HepG2 (cell line): ENCODE measurements at regions not wholly inside any gene's neighbourhood (a gene's known extent, or its start where the extent isn't known, plus 50 kb on each side); places are given as distances from the start of the nearest gene placed in this dataset.

Experiments
- ATAC-seq: fragments of 200-7000 bp; cut with Tn5 transposase; 3 replicates; pipeline ENCODE4 v1.9.1; 2020; ENCODE audit warnings: mild to moderate bottlenecking, moderate library complexity
- BruUV-seq: library from RNA; stranded (reverse); fragments of 400-500 nt; replicated peaks from 2 replicates; lab custom pipeline; 2021; lab: Mats Ljungman, UMichigan
- CTCF ChIA-PET: fragments of 300-600 bp; formaldehyde crosslinking; extraction: SDS; loops from one replicate; lab custom pipeline; 2021; ENCODE audit warnings: low total read pairs, inconsistent platforms, low intra/inter-chr PET ratio; lab: Yijun Ruan, JAX
- POLR2A ChIA-PET: fragments of 350-600 bp; sonication (Branson Sonifier 250); formaldehyde crosslinking; loops from one replicate; lab custom pipeline; 2020; ENCODE audit warnings: antibody characterized with exemption, inconsistent platforms; lab: Yijun Ruan, JAX
- DNase-seq: peaks from one replicate; pipeline ENCODE4 v3.0.0-alpha.2; 2015; ENCODE audit warnings: low spot score
- FAIRE-seq: peaks from 3 replicates; lab custom pipeline; 2011; peaks lifted over from hg19 to GRCh38; lab: Jason Lieb, UNC
- H2AFZ ChIP-seq: one replicate; pipeline ENCODE4 v1.6.1; 2011; ENCODE audit warnings: low read length, inconsistent platforms
- H3K27ac ChIP-seq: fragments of 300-600 bp; 3 replicates; pipeline ENCODE4 v1.8.0; 2011; ENCODE audit warnings: mixed run types, mild to moderate bottlenecking, mixed read lengths, low read length, inconsistent platforms; ENCODE audit not compliant: insufficient read depth; ENCODE audit errors: extremely low read length
- H3K27me3 ChIP-seq, 2 experiments: fragments of 200-600 bp in 1 of 2; 2 replicates in 1 of 2; 3 replicates in 1 of 2; pipeline versions ENCODE4 v1.6.0 to v1.8.0; 2011; ENCODE audit warnings: low read length in 2 of 2, mild to moderate bottlenecking in 2 of 2, moderate library complexity in 2 of 2, inconsistent platforms in 1 of 2; ENCODE audit not compliant: insufficient read depth in 2 of 2, control insufficient read depth in 1 of 2
- H3K36me3 ChIP-seq, 2 experiments: fragments of 200-600 bp in 1 of 2; replicated peaks in 1 of 2; 2 replicates in 1 of 2; 3 replicates in 1 of 2; pipeline versions ENCODE4 v1.5.1 to v1.8.0; 2011; ENCODE audit warnings: low read length in 2 of 2, inconsistent platforms in 1 of 2; ENCODE audit not compliant: insufficient read depth in 2 of 2, control insufficient read depth in 1 of 2
- H3K4me1 ChIP-seq: 2 replicates; pipeline ENCODE4 v1.5.1; 2012; ENCODE audit warnings: low read length, inconsistent platforms; ENCODE audit not compliant: insufficient read depth
- H3K4me2 ChIP-seq: 2 replicates; pipeline ENCODE4 v1.6.0; 2011; ENCODE audit warnings: low read depth, low read length, inconsistent platforms
- H3K4me3 ChIP-seq, 3 experiments: fragments of 200-600 bp in 1 of 3; sonication (generic), shearing (Covaris generic) in 1 of 3; replicated peaks in 1 of 3; 2 replicates each; pipeline ENCODE4 v1.5.1; 2011 to 2016; ENCODE audit warnings: low read length in 3 of 3, inconsistent platforms in 2 of 3, low read depth in 2 of 3, mild to moderate bottlenecking in 2 of 3, control low read depth in 1 of 3, mixed read lengths in 1 of 3; ENCODE audit not compliant: insufficient read depth in 1 of 3
- H3K79me2 ChIP-seq: one replicate; pipeline ENCODE4 v1.6.1; 2011; ENCODE audit warnings: low read length, inconsistent platforms; ENCODE audit not compliant: insufficient read depth
- H3K9ac ChIP-seq: 2 replicates; pipeline ENCODE4 v1.6.0; 2011; ENCODE audit warnings: mild to moderate bottlenecking, low read depth, low read length, inconsistent platforms; ENCODE audit not compliant: insufficient read depth
- H3K9me3 ChIP-seq: 2 replicates; pipeline ENCODE4 v1.5.1; 2012; ENCODE audit warnings: mild to moderate bottlenecking, low read length
- H4K20me1 ChIP-seq: 2 replicates; pipeline ENCODE4 v1.6.0; 2011; ENCODE audit warnings: inconsistent platforms, mild to moderate bottlenecking, low read length, moderate library complexity; ENCODE audit not compliant: insufficient read depth
- AKAP8 ChIP-seq: sonication (generic); formaldehyde crosslinking; IDR thresholded peaks from 2 replicates; pipeline ENCODE4 v1.5.1; 2020; ENCODE audit warnings: mild to moderate bottlenecking, missing genetic modification reagents
- ARNT ChIP-seq: fragments of 450-650 bp; IDR thresholded peaks from 2 replicates; pipeline ENCODE4 v1.6.1; 2017
- CAMTA2 ChIP-seq: sonication (generic); formaldehyde crosslinking; IDR thresholded peaks from 2 replicates; pipeline ENCODE4 v1.4.0; 2020; ENCODE audit warnings: mild to moderate bottlenecking, missing genetic modification reagents, borderline replicate concordance
- CCAR2 ChIP-seq: fragments of 200-400 bp; formaldehyde crosslinking; optimal IDR thresholded peaks from 2 replicates; pipeline ENCODE3; 2018; ENCODE audit warnings: low read depth, mild to moderate bottlenecking, low read length, moderate library complexity
- GATAD2A ChIP-seq: IDR thresholded peaks from 2 replicates; pipeline ENCODE4 v1.6.1; 2016
- HES4 ChIP-seq: sonication (generic); formaldehyde crosslinking; IDR thresholded peaks from 2 replicates; pipeline ENCODE4 v1.9.0; 2021; ENCODE audit warnings: mild to moderate bottlenecking, missing genetic modification reagents, borderline replicate concordance
- KMT2A ChIP-seq: sonication (generic); formaldehyde crosslinking; IDR thresholded peaks from 2 replicates; pipeline ENCODE4 v1.4.0; 2020; ENCODE audit warnings: missing genetic modification reagents
- PHF20 ChIP-seq: sonication (generic); formaldehyde crosslinking; IDR thresholded peaks from 2 replicates; pipeline ENCODE4 v1.5.0; 2020; ENCODE audit warnings: mild to moderate bottlenecking, missing genetic modification reagents
- RAD51 ChIP-seq: fragments of 450-650 bp; IDR thresholded peaks from 2 replicates; pipeline ENCODE4 v1.6.1; 2016; ENCODE audit warnings: borderline replicate concordance
- XBP1 ChIP-seq: sonication (generic); formaldehyde crosslinking; IDR thresholded peaks from 2 replicates; pipeline ENCODE4 v1.5.0; 2020; ENCODE audit warnings: missing genetic modification reagents
- ZNF235 ChIP-seq: sonication (generic); formaldehyde crosslinking; IDR thresholded peaks from 2 replicates; pipeline ENCODE4 v1.8.1; 2023; ENCODE audit warnings: mild to moderate bottlenecking, missing genetic modification reagents, borderline replicate concordance
- ZNF737 ChIP-seq: sonication (generic); formaldehyde crosslinking; IDR thresholded peaks from 2 replicates; pipeline ENCODE4 v1.5.0; 2020; ENCODE audit warnings: missing genetic modification reagents, mild to moderate bottlenecking, borderline replicate concordance
- WGBS: methylation state at CpG from one replicate; pipeline ENCODE4 v1.1.6; 2017; ENCODE audit warnings: low lambda C conversion rate; 5-methylcytosine and 5-hydroxymethylcytosine counted together
- in situ Hi-C: cut with HindIII; loops from 2 replicates; pipeline ENCODE4 v1.10.0; 2017; ENCODE audit warnings: low pct_unique_long_range_greater_than_20kb; ENCODE audit not compliant: extremely low pct_ligation_motif_present
- intact Hi-C: fragments of 100-400 bp; cut with micrococcal nuclease; formaldehyde crosslinking; loops from one replicate; pipeline ENCODE4 v1.10.0; 2022; ENCODE audit not compliant: unreplicated experiment
- TF ChIP-seq, protein P1 (sequence below): sonication (generic); formaldehyde crosslinking; conservative IDR thresholded peaks from 2 replicates; pipeline ENCODE4 v1.8.0; 2022; ENCODE audit warnings: low read depth, missing genetic modification reagents
- TF ChIP-seq, protein P2 (sequence below): sonication (generic); formaldehyde crosslinking; conservative IDR thresholded peaks from 2 replicates; pipeline ENCODE4 v1.8.0; 2022; ENCODE audit warnings: missing genetic modification reagents

DNA sequence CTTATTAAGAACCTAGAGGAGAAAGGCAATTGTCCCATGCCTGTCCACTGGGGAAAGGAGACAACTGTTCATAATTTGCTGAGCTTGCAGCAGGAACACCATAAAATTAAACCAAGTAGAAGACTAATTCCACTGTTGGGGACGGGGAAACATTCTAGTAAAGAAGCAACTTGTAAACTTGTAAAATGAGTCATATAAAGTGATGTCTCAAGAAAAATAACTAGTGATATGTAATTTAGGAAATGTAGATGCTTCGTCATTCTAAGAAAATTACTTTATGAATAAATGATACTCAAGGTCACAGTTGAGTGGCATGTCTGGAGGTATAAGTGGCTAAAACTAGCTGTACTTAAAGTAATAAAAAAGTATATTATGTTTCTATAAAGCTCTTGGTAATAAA is 121.2 kb upstream of the MID1 start:
- WGBS: no CpG with 5 or more reads among the region's 2 CpGs
- Histone ChIP-seq H3K4me1 (no peaks in the 10 kb centered on the region), H2AFZ (no peak overlapping the region), H3K4me3 (no peak overlapping the region), H3K27me3 (no peaks in the 10 kb centered on the region), H3K9ac (no peak overlapping the region), H3K4me2 (no peak overlapping the region), H3K27ac (no peak overlapping the region), H4K20me1 (no peaks in the 10 kb centered on the region), H3K79me2 (no peaks in the 10 kb centered on the region), H3K9me3 (no peaks in the 10 kb centered on the region), H3K36me3 (no peaks in the 10 kb centered on the region)
- FAIRE-seq (no peak), DNase-seq (no peak), ATAC-seq (no peak)
- in situ Hi-C loops (no loop called here), intact Hi-C loops (no loop called here)
- CTCF ChIA-PET: no interaction called here
- POLR2A ChIA-PET: no interaction called here
- BruUV-seq: no TSS peak
- TF ChIP-seq ZNF737 (CRISPR knock-in tag) (no peak), ARNT (no peak), CAMTA2 (CRISPR knock-in tag) (no peak), RAD51 (no peak), PHF20 (CRISPR knock-in tag) (no peak), KMT2A (CRISPR knock-in tag) (no peak), AKAP8 (no peak), HES4 (CRISPR knock-in tag) (no peak), GATAD2A (CRISPR knock-in tag) (no peak), XBP1 (CRISPR knock-in tag) (no peak), CCAR2 (no peak), ZNF235 (CRISPR knock-in tag) (no peak)
- TF ChIP-seq, protein P1, sequence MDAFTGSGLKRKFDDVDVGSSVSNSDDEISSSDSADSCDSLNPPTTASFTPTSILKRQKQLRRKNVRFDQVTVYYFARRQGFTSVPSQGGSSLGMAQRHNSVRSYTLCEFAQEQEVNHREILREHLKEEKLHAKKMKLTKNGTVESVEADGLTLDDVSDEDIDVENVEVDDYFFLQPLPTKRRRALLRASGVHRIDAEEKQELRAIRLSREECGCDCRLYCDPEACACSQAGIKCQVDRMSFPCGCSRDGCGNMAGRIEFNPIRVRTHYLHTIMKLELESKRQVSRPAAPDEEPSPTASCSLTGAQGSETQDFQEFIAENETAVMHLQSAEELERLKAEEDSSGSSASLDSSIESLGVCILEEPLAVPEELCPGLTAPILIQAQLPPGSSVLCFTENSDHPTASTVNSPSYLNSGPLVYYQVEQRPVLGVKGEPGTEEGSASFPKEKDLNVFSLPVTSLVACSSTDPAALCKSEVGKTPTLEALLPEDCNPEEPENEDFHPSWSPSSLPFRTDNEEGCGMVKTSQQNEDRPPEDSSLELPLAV (CRISPR knock-in tag): no peak
- TF ChIP-seq, protein P2, sequence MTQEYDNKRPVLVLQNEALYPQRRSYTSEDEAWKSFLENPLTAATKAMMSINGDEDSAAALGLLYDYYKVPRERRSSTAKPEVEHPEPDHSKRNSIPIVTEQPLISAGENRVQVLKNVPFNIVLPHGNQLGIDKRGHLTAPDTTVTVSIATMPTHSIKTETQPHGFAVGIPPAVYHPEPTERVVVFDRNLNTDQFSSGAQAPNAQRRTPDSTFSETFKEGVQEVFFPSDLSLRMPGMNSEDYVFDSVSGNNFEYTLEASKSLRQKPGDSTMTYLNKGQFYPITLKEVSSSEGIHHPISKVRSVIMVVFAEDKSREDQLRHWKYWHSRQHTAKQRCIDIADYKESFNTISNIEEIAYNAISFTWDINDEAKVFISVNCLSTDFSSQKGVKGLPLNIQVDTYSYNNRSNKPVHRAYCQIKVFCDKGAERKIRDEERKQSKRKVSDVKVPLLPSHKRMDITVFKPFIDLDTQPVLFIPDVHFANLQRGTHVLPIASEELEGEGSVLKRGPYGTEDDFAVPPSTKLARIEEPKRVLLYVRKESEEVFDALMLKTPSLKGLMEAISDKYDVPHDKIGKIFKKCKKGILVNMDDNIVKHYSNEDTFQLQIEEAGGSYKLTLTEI (CRISPR knock-in tag): no peak
